Pancreas (tissue), 10 donors: ENCODE measurements at regions not wholly inside any gene's neighbourhood (a gene's known extent, or its start where the extent isn't known, plus 50 kb on each side); places are given as distances from the start of the nearest gene placed in this dataset.
"Not testable (repeated sequence)": the region's sequence is repeated elsewhere in the genome, so short reads cannot be mapped to it uniquely, and the experiment has no call there.

Experiments
- ATAC-seq, 4 donors: fragments of 200-7000 bp; cut with Tn5 transposase; one replicate each; pipeline versions ENCODE4 v1.8.0 to v1.9.1; 2020; ENCODE audit warnings: mild to moderate bottlenecking in 4 of 4, moderate library complexity in 4 of 4
- DNase-seq, 6 donors: peaks; one replicate each; pipeline ENCODE4 v3.0.0-alpha.2; 2020
- FAIRE-seq: peaks from 2 replicates; lab custom pipeline; 2012; peaks lifted over from hg19 to GRCh38; lab: Jason Lieb, UNC
- H3K27ac ChIP-seq, 4 donors: fragments of 200-600 bp; sonication (generic); 1 replicate in 3 of 4; 2 replicates in 1 of 4; pipeline versions ENCODE4 v1.5.0 to v1.8.0; 2020
- H3K27me3 ChIP-seq, 4 donors: fragments of 200-600 bp; one replicate each; pipeline ENCODE4 v1.8.0; 2021
- H3K36me3 ChIP-seq, 3 donors: fragments of 200-600 bp; sonication (generic) in 1 of 3; one replicate each; pipeline versions ENCODE4 v1.5.0 to v1.8.0; 2020 to 2021
- H3K4me1 ChIP-seq, 3 donors: fragments of 200-600 bp; one replicate each; pipeline ENCODE4 v1.8.0; 2021
- H3K4me3 ChIP-seq, 4 donors: fragments of 200-600 bp; sonication (generic) in 2 of 4; one replicate each; pipeline versions ENCODE4 v1.5.0 to v1.8.0; 2020 to 2021
- H3K9me3 ChIP-seq, 4 donors: fragments of 200-600 bp; one replicate each; pipeline ENCODE4 v1.8.0; 2021
- CTCF ChIP-seq, 4 donors: fragments of 200-600 bp; sonication (generic) in 3 of 4; IDR thresholded peaks; one replicate each; pipeline versions ENCODE4 v1.5.0 to v1.8.0; 2021; ENCODE audit warnings: antibody characterized with exemption in 4 of 4
- WGBS, 2 donors: extraction: QIAGEN DNeasy Blood & Tissue Kit; methylation state at CpG; one replicate each; pipeline ENCODE4 v1.1.7; 2013; 5-methylcytosine and 5-hydroxymethylcytosine counted together
- intact Hi-C, 3 donors: fragments of 100-400 bp; cut with DNase I; formaldehyde crosslinking; loops; one replicate each; pipeline versions ENCODE4 v1.11.1 to v1.14.2; 2022
- donor health status: healthy with polysubstance abuse.
- donor health status: DM: no; HTN: no; CAD: no; lungs with moderate emphysema.
- donor health status: DM: no; HTN: no; CAD: no.
- donor health status: control.
- donor health status: control.
- donor health status: Bipolar disorder and iron deficiency.
- donor health status: DM: yes; HTN: yes; CAD: no.
- donor health status: DM: no; HTN: no; CAD: no.
- donor health status: DM: no; HTN: no; CAD: no.
- donor health status: DM: yes; HTN: yes; CAD: no.

- Histone ChIP-seq H3K27ac (no peak overlapping the region), H3K4me1 (no peaks in the 10 kb centered on the region), H3K9me3 (no peaks in the 10 kb centered on the region), H3K27me3 (no peaks in the 10 kb centered on the region), H3K36me3 (no peaks in the 10 kb centered on the region), H3K4me3 (no peak overlapping the region)
- TF ChIP-seq CTCF (IDR thresholded peaks at IDR 0.05) = no peak
- ATAC-seq = no peak
- DNase-seq = no peak
- no peak for FAIRE-seq
- intact Hi-C loops = no loop called here
- WGBS, 2 donors = 22 to 29% methylated on average over 4 of the region's 4 CpGs
Measured at GRCh38 chr16:13631916-13632315, 288.0 kb upstream of the ERCC4 start.

- FAIRE-seq, ATAC-seq, H3K9me3 ChIP-seq, intact Hi-C loops, H3K4me1 ChIP-seq, DNase-seq, H3K36me3 ChIP-seq, H3K27ac ChIP-seq, H3K27me3 ChIP-seq, H3K4me3 ChIP-seq: not testable (repeated sequence)
- 64 to 75% methylated on average over 6 of the region's 6 CpGs for WGBS, 2 donors
Measured at GRCh38 chr16:13632504-13632903, 287.4 kb upstream of the ERCC4 start.

GRCh38 chr16:13633391-13633861 lies 286.5 kb upstream of the ERCC4 start:
- Histone ChIP-seq H3K4me1 (no peaks in the 10 kb centered on the region), H3K36me3 (no peaks in the 10 kb centered on the region), H3K9me3 (no peaks in the 10 kb centered on the region), H3K4me3 (no peak overlapping the region), H3K27me3 (no peaks in the 10 kb centered on the region), H3K27ac (no peak overlapping the region)
- ATAC-seq = no peak
- no peak for FAIRE-seq
- intact Hi-C loops = no loop called here
- 66 to 70% methylated on average over 5 of the region's 5 CpGs for WGBS, 2 donors
- no peak for DNase-seq
- TF ChIP-seq CTCF (IDR thresholded peaks at IDR 0.05) = no peak

- no peaks in the 10 kb centered on the region for H3K27me3 ChIP-seq
- intact Hi-C loops = no loop called here
- H3K4me3 ChIP-seq = no peak overlapping the region
- FAIRE-seq (peak; percentile 68), ATAC-seq (no peak), DNase-seq (no peak)
- no peak for TF ChIP-seq CTCF (IDR thresholded peaks at IDR 0.05)
- no peak overlapping the region for H3K27ac ChIP-seq
- H3K9me3 ChIP-seq = no peaks in the 10 kb centered on the region
- H3K4me1 ChIP-seq = no peaks in the 10 kb centered on the region
- 82 to 95% methylated on average over 1 of the region's 1 CpG for WGBS, 2 donors
- no peaks in the 10 kb centered on the region for H3K36me3 ChIP-seq
Measured at GRCh38 chr16:13634253-13634652, 285.7 kb upstream of the ERCC4 start.

- intact Hi-C loops = no loop called here
- DNase-seq = no peak
- FAIRE-seq = no peak
- no peak overlapping the region for H3K27ac ChIP-seq
- TF ChIP-seq CTCF (IDR thresholded peaks at IDR 0.05) = no peak
- ATAC-seq = no peak
- no peaks in the 10 kb centered on the region for H3K9me3 ChIP-seq
- no peaks in the 10 kb centered on the region for H3K4me1 ChIP-seq
- no peak overlapping the region for H3K4me3 ChIP-seq
- H3K27me3 ChIP-seq = no peaks in the 10 kb centered on the region
- 82 to 88% methylated on average over 6 of the region's 6 CpGs for WGBS, 2 donors
- no peaks in the 10 kb centered on the region for H3K36me3 ChIP-seq
Measured at GRCh38 chr16:13634959-13635358, 285.0 kb upstream of the ERCC4 start.
